Stimulated activated CD8-positive, alpha-beta memory T cell treated with anti-CD3 and anti-CD28 coated beads, Interleukin-2, amount 100 ng/mL, for 1 hour (primary cell): ENCODE measurements at regions not wholly inside any gene's neighbourhood (a gene's known extent, or its start where the extent isn't known, plus 50 kb on each side); places are given as distances from the start of the nearest gene placed in this dataset.
"Not testable (repeated sequence)": the region's sequence is repeated elsewhere in the genome, so short reads cannot be mapped to it uniquely, and the experiment has no call there.

Experiments
- DNase-seq, 2 donors: peaks; one replicate each; pipeline ENCODE4 v3.0.0-alpha.2; 2020; ENCODE audit warnings: low read depth in 2 of 2

DNA sequence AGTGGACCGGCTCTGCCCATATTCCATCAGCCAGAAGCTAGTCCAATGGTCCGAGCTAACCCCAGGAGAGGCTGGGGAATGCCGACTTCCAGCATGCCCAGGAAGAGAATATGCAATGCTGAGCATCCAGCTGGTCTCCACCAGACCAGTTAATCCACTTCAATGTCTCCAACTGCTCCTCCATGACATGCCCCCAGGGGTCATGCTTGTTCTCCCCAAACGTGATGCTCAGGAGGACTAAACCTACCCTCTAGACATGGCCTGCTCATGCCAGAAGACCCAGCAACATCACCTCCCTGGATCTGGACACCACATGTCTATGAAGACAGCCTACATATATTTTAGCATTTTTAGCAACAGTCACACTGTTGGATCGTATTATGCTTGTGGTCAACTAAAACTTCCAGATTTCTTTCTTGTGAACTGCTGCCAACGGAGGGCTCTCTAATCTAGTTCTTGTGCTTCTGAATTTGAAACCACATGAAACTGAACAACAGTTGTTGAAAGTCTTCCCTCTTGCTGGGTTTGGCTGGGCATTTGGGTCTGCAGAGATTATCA, 245.1 kb downstream of the SOX9 start:
- no peak for DNase-seq

GRCh38 chr17:72366626-72367025, 245.8 kb downstream of the SOX9 start:
- DNase-seq = no peak

- no peak for DNase-seq
Measured at GRCh38 chr17:72368191-72368590, 247.4 kb downstream of the SOX9 start.

DNA sequence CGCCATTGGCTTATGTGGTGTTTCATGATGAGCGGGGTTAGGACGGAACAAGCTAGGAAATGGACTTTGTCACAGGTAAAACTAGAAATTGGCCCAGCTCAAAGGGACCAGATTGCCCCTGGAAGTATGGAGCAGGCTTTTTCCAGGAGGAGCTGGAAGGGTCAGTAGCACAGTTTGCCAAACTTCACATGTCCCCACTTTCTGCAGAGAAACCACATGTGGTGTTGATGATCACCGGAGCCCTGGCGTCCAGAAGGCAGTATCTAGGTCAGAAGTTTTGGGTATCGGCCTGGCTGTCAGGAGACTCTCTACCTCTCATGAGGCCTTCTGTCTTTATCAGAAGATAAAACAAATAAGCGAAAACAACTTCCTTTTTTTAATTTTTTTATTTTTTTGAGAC, 248.5 kb downstream of the SOX9 start:
- no peak for DNase-seq

DNA sequence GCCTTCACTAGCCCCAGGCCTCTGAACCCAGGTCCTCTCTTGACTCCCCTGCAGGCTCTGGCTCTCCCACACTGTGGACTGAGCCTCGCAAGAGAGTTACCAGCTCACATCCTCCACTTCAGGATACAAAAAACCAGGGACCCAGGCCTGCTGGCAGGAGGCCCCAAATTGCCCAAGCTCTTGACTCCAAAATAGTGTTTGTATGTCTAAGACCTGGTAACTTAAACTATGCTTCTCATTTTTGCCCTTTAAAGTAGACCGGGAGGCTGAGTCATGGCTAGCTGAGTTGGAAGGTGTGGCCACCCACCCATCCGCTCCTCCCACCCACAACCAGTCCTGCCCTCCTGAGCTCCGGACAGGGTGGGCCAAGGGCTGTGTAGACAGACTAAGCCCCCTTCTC, 250.0 kb downstream of the SOX9 start:
- no peak for DNase-seq

GRCh38 chr17:72372185-72372584, 251.4 kb downstream of the SOX9 start:
- no peak for DNase-seq

DNA sequence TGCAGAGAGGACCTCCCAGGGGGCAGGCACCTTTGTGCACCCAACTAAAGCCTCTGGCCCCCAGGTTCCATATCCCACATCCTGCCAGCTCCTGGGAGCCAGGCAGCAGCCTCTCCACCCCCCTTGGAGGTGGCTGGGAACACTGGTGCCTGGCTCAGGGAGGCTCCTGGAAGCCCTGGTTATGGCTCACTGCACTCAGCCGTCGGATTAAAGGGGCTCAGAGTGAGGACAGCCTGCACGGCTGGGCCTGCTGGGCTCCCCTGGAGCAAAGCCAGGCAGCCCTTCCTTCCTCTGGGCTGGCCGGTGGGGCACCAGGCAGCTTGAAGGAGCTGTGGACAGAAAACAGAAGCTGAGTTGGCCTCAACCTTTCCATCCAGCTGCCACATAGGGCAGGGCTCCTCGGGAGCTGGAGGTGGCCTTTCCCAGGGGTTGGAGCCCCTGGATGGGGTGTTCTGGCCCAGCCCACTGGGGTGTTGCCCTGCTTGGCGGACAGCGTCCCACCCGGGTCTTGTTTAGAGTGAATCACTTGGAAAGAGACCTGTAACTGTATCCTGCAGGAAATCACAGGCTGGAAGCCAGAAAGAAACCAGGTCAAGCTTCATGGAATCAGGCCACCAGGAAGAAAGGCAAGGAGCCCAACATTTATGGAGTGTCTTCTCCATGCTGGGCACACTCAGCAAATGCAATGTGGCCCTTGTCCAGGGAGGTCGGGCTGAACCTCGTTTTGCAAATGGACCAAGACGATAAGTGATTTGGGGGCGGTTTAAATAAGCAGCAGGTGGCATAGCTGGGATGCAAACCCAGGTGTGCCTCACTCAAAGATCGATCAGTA, 253.3 kb downstream of the SOX9 start:
- DNase-seq = no peak

DNA sequence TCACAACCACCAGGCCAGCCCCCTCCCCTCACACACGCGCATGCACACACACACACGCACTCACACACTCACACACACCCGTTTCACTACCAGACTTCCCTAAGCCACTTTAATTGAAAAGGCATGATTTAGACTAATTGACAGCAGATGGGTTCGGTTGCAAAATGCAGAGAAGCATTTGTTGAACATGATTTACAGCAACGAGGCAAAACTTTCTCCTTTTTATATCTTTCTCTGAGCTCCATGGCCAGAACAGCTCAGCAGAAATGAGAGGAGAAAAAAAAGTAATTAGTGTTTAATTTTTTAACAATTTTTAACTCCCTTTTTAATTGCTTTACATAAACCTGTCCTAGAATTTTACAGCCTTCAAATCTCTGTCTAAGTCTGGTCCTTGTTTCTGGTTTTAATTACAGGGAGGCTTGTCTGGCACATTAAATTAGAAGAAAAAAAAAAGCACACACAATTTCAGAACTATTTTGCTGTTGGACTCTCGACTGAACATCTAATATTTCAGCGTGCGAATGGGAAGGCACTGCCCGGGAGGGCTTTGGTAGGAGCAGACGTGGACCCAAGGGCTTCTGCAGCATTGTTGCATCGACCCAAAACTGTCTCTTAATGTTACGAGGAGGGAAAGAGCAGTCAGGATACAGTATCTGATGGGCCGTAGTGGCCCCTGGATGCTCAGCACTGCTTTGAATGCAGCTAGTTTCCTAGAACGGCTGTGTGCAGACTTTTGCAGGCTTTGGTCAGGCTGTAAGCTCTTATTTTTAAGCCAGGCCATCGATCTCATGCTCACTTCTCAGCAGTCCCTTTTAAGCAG, 255.9 kb downstream of the SOX9 start:
- no peak for DNase-seq

GRCh38 chr17:72378414-72379390, 257.9 kb downstream of the SOX9 start:
- DNase-seq = no peak

DNA sequence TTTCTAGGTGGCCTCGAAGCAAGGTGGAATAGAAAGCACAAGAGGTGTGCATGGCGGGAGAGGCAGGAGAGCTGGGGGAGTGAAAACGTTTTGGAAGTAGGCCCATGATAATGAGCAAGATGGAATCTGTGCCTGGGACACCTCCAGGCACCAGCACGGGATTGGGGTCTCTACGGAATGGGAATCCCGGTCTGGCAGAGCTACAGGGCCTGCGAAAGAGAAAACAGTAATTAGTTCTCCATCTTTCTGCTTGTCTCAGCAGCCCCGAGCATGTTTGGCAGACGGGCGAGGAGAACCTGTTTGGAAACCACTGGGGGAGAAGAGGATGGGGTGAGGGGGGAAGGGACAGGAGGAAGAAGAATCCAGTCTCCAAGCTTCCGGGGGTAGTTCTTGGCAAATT, 258.7 kb downstream of the SOX9 start:
- DNase-seq = no peak

DNA sequence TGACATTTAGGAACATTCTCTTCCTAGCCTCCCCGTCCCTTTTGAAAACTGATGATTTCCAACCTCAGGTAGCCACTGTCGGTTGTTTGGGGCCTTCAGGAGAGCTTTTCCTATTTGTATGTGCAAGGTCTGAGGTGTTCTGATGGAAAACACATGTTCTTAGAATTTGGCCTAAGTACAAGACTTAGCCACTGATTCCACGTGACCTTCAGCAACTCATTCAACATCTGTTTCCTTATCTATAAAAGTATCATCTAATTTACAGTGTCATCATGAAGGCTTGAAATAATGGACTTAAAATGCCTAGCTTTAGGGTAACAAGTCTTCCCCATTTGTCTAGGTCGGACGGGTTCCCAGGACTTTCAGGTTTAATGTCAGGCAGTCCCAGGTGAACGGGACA, 259.3 kb downstream of the SOX9 start:
- DNase-seq = no peak

DNA sequence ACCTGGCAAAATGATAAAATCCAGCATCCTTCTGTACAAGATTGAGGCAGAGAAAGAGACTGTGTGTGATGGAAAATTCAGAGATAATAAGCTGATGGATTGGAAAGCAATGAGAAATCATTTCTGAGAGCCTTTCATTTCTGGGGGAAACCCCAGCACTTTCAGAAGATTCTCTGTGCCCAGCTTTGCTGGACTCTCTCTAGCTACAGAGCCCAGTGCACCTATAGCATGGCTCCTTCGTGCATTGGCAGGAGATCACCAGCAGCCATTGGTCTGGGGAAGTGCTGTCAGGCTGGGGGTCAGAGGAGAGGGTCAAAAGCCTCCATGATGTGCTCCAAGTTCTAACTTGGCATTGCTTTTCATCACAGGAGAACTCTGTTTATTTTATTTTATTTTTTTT, 259.9 kb downstream of the SOX9 start:
- no peak for DNase-seq

DNA sequence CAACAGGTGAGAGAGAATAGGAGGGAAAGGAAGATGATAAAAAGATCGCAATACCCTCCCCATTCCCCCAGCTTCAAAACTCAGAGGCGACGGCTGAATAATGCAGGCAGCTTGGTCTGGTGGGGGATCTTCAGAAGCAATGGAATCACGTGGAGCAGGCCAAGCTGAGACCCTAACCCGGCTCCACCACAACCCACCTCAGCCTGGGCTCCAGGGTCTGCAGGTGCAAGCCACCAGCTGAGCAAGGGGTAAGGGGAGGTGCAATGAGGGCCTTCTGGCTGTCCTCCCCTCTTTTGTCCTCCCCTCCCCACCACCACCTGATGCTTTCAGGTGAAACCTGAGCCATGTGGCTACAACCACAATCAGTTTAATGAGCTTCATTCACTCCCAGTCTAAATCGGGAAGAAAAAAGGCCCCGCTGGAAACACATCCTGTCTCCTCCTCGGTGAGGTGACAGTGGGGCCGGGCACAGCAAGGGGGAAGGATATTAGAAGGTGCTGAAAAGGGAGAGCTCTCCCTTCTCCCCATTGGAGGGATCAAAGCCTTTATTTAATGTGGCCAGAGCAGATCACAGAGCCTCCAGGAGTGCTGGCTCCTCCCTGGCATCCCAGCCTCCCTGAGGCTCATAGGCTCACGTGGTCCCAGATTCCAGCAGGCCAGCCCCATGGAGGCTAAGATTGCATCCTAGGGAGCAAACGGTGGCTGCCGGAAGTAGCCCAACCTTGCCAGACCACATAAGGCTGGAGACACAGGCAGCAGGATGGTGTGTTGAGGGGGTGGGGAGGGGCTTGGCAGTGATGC, 261.0 kb downstream of the SOX9 start:
- DNase-seq = no peak

GRCh38 chr17:72382971-72383722, 262.3 kb downstream of the SOX9 start:
- DNase-seq = no peak

DNA sequence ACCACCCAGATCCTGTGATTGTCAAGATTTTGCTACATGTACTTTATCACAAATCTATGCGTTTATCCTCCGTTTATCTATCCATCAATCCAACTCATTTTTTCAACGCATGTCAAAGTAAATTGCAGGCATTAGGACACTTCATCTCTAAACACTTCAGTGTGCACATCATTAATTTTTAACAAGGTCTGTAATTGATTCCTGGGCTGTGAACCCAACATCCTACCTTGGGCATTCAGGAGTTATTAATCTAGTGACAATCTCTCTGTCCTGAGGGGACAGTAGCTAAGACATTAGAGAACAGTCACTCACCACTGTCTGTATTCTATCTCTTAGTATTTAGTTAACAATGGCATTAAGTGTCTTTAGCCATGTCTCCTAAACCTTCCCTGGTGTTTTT, 264.7 kb downstream of the SOX9 start:
- DNase-seq = no peak

DNA sequence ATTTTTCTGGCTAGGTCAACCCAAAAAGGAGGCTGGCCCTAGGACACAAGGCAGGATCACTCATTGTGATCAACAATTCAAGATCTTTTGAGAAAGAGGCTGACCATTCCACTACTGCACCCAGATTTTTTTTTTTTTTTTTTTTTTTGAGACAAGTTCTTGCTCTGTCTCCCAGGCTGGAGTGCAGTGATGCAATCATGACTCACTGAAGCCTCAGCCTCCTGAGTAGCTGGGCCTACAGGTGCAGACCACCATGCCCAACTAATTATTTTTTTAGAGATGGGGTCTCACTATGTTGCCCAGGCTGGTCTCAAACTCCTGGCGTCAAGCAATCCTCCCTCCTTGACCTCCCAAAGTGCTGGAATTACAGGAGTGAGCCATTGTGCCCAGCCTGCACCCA, 265.4 kb downstream of the SOX9 start:
- not testable (repeated sequence) for DNase-seq

DNA sequence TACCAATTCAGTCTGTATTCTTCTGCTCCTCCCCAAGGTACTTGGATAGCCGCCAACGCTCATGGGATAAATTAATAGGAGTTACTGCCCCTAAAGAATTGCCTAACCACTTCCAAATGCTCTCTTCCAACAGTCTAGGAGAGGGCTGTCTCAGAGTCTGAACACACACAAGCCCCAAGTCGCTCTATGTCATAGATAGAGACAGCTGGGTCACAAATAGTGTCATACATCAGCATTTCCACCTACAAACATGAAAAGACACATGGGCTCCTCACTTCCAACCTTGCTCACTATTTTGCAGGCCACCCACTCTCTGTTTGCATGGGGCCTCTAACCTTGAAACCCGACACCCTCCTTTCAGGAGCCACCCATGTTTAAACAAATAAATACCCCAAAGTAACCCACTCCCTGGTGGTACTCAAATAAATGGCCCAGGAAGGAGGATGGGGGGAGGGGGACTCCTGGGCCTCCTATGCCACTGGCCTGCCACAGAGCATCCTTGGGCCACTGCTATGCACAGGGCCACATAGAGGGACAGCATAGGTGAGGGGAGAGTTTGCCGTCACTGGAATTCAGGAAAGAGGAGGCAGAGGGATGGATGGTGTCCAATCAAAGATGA, 265.9 kb downstream of the SOX9 start:
- DNase-seq = no peak

GRCh38 chr17:72387487-72387886, 266.7 kb downstream of the SOX9 start:
- no peak for DNase-seq

GRCh38 chr17:72387969-72388368, 267.1 kb downstream of the SOX9 start:
- DNase-seq = no peak
